ENCODE measurements at regions not wholly inside any gene's neighbourhood (a gene's known extent, or its start where the extent isn't known, plus 50 kb on each side); places are given as distances from the start of the nearest gene placed in this dataset.

DNA sequence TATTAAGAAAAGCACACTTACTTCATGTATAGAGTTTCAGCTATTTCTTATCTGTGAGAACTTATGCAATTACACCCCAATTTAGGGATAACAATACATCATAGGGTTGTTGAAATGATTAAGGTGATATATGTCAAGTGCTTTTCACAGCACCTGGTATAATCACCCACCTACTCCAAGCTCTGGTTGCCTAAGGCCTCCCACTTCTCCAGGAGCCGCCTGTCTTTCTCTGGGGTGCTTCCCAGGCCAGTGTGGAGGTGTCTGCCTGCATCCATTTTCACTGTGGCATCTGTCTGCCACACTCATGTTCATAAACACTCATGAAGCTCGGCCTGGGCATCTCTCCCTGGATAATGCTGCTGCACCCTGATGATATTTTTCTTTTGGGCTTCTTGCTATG, 250.3 kb downstream of the STK31 start:
- peaks cover 0 to 4% of the 10 kb centered on the region in 2 experiments; a peak in 1 of 4 replicates for H3K4me1 ChIP-seq (ENCODE audit: control insufficient read depth in 1 of 2, insufficient read depth in 2 of 2, low read depth in 1 of 2, low read length in 1 of 2)
- H3K4me3 ChIP-seq (ENCODE audit: low read depth in 2 of 2, low read length in 1 of 2), result no peak overlapping the region
- H3K36me3 ChIP-seq (replicated peaks in 1 of 2; ENCODE audit: control insufficient read depth in 1 of 2, insufficient read depth in 2 of 2, low read length in 1 of 2), result no peaks in the 10 kb centered on the region
- no peaks in the 10 kb centered on the region for H3K79me2 ChIP-seq (ENCODE audit: insufficient read depth)
- TF ChIP-seq GABPA (IDR thresholded peaks at IDR 0.05; ENCODE audit: low read depth), result no peak
- TF ChIP-seq FOSL2 (IDR thresholded peaks at IDR 0.05; ENCODE audit: borderline replicate concordance, low read depth), result no peak
- TF ChIP-seq, protein P1, sequence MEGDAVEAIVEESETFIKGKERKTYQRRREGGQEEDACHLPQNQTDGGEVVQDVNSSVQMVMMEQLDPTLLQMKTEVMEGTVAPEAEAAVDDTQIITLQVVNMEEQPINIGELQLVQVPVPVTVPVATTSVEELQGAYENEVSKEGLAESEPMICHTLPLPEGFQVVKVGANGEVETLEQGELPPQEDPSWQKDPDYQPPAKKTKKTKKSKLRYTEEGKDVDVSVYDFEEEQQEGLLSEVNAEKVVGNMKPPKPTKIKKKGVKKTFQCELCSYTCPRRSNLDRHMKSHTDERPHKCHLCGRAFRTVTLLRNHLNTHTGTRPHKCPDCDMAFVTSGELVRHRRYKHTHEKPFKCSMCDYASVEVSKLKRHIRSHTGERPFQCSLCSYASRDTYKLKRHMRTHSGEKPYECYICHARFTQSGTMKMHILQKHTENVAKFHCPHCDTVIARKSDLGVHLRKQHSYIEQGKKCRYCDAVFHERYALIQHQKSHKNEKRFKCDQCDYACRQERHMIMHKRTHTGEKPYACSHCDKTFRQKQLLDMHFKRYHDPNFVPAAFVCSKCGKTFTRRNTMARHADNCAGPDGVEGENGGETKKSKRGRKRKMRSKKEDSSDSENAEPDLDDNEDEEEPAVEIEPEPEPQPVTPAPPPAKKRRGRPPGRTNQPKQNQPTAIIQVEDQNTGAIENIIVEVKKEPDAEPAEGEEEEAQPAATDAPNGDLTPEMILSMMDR (IDR thresholded peaks at IDR 0.05), result no peak
- TF ChIP-seq SMC3 (IDR thresholded peaks at IDR 0.05; ENCODE audit: low read depth, low read length), result no peak
- no peak for TF ChIP-seq RFX5 (IDR thresholded peaks at IDR 0.05; ENCODE audit: low read length)
- TF ChIP-seq FOXM1 (IDR thresholded peaks at IDR 0.05; ENCODE audit: low read depth), result no peak
- no peak for TF ChIP-seq MXI1 (IDR thresholded peaks at IDR 0.05; ENCODE audit: low read depth, low read length)
- TF ChIP-seq GATA2 (CRISPR knock-in tag; IDR thresholded peaks at IDR 0.05), result no peak
- no peak for TF ChIP-seq EP300 (IDR thresholded peaks at IDR 0.05; ENCODE audit: borderline replicate concordance in 1 of 2, low read depth in 1 of 2, low read length in 1 of 2)
- TF ChIP-seq RXRA (IDR thresholded peaks at IDR 0.05; ENCODE audit: borderline replicate concordance, low read depth), result no peak
- no peak for TF ChIP-seq TEAD4 (IDR thresholded peaks at IDR 0.05; ENCODE audit: borderline replicate concordance, insufficient read depth)
- TF ChIP-seq, protein P2, sequence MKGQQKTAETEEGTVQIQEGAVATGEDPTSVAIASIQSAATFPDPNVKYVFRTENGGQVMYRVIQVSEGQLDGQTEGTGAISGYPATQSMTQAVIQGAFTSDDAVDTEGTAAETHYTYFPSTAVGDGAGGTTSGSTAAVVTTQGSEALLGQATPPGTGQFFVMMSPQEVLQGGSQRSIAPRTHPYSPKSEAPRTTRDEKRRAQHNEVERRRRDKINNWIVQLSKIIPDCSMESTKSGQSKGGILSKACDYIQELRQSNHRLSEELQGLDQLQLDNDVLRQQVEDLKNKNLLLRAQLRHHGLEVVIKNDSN (IDR thresholded peaks at IDR 0.05; ENCODE audit: borderline replicate concordance, low read depth), result no peak
- no peak for TF ChIP-seq CHD2 (IDR thresholded peaks at IDR 0.05; ENCODE audit: low read length, partially characterized antibody)
- TF ChIP-seq MEF2A (IDR thresholded peaks at IDR 0.05; ENCODE audit: borderline replicate concordance, low read depth), result no peak
- TF ChIP-seq ELF1 (IDR thresholded peaks at IDR 0.05), result no peak
- H3F3A ChIP-seq (replicated peaks; ENCODE audit: insufficient read depth), result no peaks in the 10 kb centered on the region
- no peaks in the 10 kb centered on the region for H3K9me2 ChIP-seq
- DNase-seq, result no peak
- WGBS (ENCODE audit: low lambda C conversion rate), result 19% methylated on average over 2 of the region's 2 CpGs
- no peaks in the 10 kb centered on the region for H4K20me1 ChIP-seq (ENCODE audit: insufficient read depth)
- no peaks in the 10 kb centered on the region for H3K9me3 ChIP-seq
- POLR2A ChIA-PET, result no interaction called here
- H3K27me3 ChIP-seq (ENCODE audit: insufficient read depth), result no peaks in the 10 kb centered on the region
- H2AFZ ChIP-seq (ENCODE audit: low read depth), result no peak overlapping the region
- H3K9ac ChIP-seq, result no peak overlapping the region
- CTCF ChIA-PET, result interaction anchor here (0.6 to 1.6 kb wide), 6 partner anchors 8 to 422 kb away, joined by 3 to 6 read pairs (median 4); partner anchors contain the start of gene NPY
- no peak overlapping the region for H3K27ac ChIP-seq (ENCODE audit: low read depth in 2 of 2, low read length in 1 of 2)
- no peak overlapping the region for H3K4me2 ChIP-seq

DNA sequence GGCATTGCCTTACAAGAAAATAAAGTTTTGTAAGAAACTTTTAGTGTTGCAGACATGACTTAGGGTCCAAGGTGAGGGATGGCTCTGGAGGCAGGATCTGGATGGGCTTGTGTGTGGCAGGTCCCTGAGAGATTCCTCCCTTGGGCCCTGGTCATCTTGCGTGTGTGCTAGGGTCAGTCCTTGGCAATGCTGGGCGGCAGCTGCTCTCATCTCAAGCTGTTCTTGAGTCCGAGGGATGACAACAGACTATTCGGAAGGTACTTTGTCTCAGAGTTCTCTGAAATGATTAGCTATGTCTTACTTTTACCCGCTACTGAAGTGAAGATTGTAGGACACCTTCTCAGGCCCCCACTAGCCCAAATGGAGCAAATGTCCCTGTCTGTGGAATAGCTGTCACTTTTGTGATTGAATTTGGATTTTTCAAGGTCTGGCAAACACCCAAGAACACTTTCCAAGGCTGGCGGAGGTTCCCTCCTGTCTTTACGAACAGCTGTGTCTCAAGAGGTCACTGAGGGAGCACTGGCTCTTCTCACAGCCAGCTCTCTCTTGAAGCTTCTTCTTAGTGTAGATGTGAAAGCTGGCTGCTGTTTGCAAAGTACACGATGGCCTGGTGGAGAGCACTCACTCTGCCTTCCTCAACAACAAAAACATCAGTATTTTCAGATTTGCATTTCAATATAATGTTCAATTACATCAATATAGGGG, 253.6 kb downstream of the STK31 start:
- H3K9ac ChIP-seq, result no peak overlapping the region
- H3K27ac ChIP-seq (ENCODE audit: low read depth in 2 of 2, low read length in 1 of 2), result no peak overlapping the region
- TF ChIP-seq RFX5 (IDR thresholded peaks at IDR 0.05; ENCODE audit: low read length) (no peak), POLR2AphosphoS5 (IDR thresholded peaks at IDR 0.05; ENCODE audit: low read depth, low read length) (no peak), NRF1 (IDR thresholded peaks at IDR 0.05; ENCODE audit: low read depth, low read length) (no peak), SIN3A (IDR thresholded peaks at IDR 0.05; ENCODE audit: borderline replicate concordance, low read depth, low read length) (no peak), CHD2 (IDR thresholded peaks at IDR 0.05; ENCODE audit: low read length, partially characterized antibody) (no peak), MEF2A (IDR thresholded peaks at IDR 0.05; ENCODE audit: borderline replicate concordance, low read depth) (no peak), MXI1 (IDR thresholded peaks at IDR 0.05; ENCODE audit: low read depth, low read length) (no peak), RAD21 (IDR thresholded peaks at IDR 0.05; ENCODE audit: low read length) (no peak)
- TF ChIP-seq, protein P3, sequence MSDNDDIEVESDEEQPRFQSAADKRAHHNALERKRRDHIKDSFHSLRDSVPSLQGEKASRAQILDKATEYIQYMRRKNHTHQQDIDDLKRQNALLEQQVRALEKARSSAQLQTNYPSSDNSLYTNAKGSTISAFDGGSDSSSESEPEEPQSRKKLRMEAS (IDR thresholded peaks at IDR 0.05; ENCODE audit: low read depth), result no peak
- no peaks in the 10 kb centered on the region for H3K79me2 ChIP-seq (ENCODE audit: insufficient read depth)
- no peaks in the 10 kb centered on the region for H3K27me3 ChIP-seq (ENCODE audit: insufficient read depth)
- ChIA-PET POLR2A (no interaction called here), CTCF (no interaction called here)
- no peak for DNase-seq
- no peak overlapping the region for H2AFZ ChIP-seq (ENCODE audit: low read depth)
- no peaks in the 10 kb centered on the region for H3K9me2 ChIP-seq
- no peaks in the 10 kb centered on the region for H4K20me1 ChIP-seq (ENCODE audit: insufficient read depth)
- H3K4me1 ChIP-seq (ENCODE audit: control insufficient read depth in 1 of 2, insufficient read depth in 2 of 2, low read depth in 1 of 2, low read length in 1 of 2), result no peaks in the 10 kb centered on the region; a peak in 1 of 4 replicates
- H3K36me3 ChIP-seq (replicated peaks in 1 of 2; ENCODE audit: control insufficient read depth in 1 of 2, insufficient read depth in 2 of 2, low read length in 1 of 2), result no peaks in the 10 kb centered on the region
- H3K4me2 ChIP-seq, result no peak overlapping the region
- no peaks in the 10 kb centered on the region for H3K9me3 ChIP-seq
- 69% methylated on average over 8 of the region's 8 CpGs for WGBS (ENCODE audit: low lambda C conversion rate)
- H3F3A ChIP-seq (replicated peaks; ENCODE audit: insufficient read depth), result no peaks in the 10 kb centered on the region
- no peak overlapping the region for H3K4me3 ChIP-seq (ENCODE audit: low read depth in 2 of 2, low read length in 1 of 2)

Data from SK-N-SH (cell line).